ENCODE measurements at regions not wholly inside any gene's neighbourhood (a gene's known extent, or its start where the extent isn't known, plus 50 kb on each side); places are given as distances from the start of the nearest gene placed in this dataset.

- TF ChIP-seq FOXM1 (IDR thresholded peaks at IDR 0.05; ENCODE audit: borderline replicate concordance, low read depth) (no peak), RAD21 (IDR thresholded peaks at IDR 0.05; ENCODE audit: low read depth) (no peak), MAX (IDR thresholded peaks at IDR 0.05) (no peak), YY1 (IDR thresholded peaks at IDR 0.05; ENCODE audit: low read depth) (no peak), NFIC (IDR thresholded peaks at IDR 0.05) (no peak), CREB1 (IDR thresholded peaks at IDR 0.05; ENCODE audit: low read depth) (no peak), CEBPB (IDR thresholded peaks at IDR 0.05) (no peak), ZBTB7A (IDR thresholded peaks at IDR 0.05; ENCODE audit: low read depth) (no peak)
These were observed 358.1 kb upstream of the TPK1 start for GRCh38 chr7:145193951-145194350.

- TF ChIP-seq REST (IDR thresholded peaks at IDR 0.05; ENCODE audit: low read depth) (no peak), TEAD4 (IDR thresholded peaks at IDR 0.05) (no peak), RAD21 (IDR thresholded peaks at IDR 0.05; ENCODE audit: low read depth) (no peak), CEBPB (IDR thresholded peaks at IDR 0.05) (no peak), YY1 (IDR thresholded peaks at IDR 0.05; ENCODE audit: low read depth) (no peak), USF1 (IDR thresholded peaks at IDR 0.05) (no peak), TCF12 (IDR thresholded peaks at IDR 0.05; ENCODE audit: low read depth) (no peak), EP300 (IDR thresholded peaks at IDR 0.05; ENCODE audit: borderline replicate concordance) (no peak), MAX (IDR thresholded peaks at IDR 0.05) (no peak)
These were observed 349.1 kb upstream of the TPK1 start for GRCh38 chr7:145184956-145185355.

GRCh38 chr7:145183069-145183468 lies 347.2 kb upstream of the TPK1 start:
- TF ChIP-seq TEAD4 (IDR thresholded peaks at IDR 0.05) (no peak), ZBTB7A (IDR thresholded peaks at IDR 0.05; ENCODE audit: low read depth) (no peak), TCF12 (IDR thresholded peaks at IDR 0.05; ENCODE audit: low read depth) (no peak), RAD21 (IDR thresholded peaks at IDR 0.05; ENCODE audit: low read depth) (no peak), REST (IDR thresholded peaks at IDR 0.05; ENCODE audit: low read depth) (no peak), EP300 (IDR thresholded peaks at IDR 0.05; ENCODE audit: borderline replicate concordance) (no peak), CEBPB (IDR thresholded peaks at IDR 0.05) (no peak), EGR1 (IDR thresholded peaks at IDR 0.05) (no peak), NFIC (IDR thresholded peaks at IDR 0.05) (no peak), CREB1 (IDR thresholded peaks at IDR 0.05; ENCODE audit: low read depth) (no peak), TAF1 (IDR thresholded peaks at IDR 0.05; ENCODE audit: low read depth) (no peak), MAX (IDR thresholded peaks at IDR 0.05) (no peak), FOXM1 (IDR thresholded peaks at IDR 0.05; ENCODE audit: borderline replicate concordance, low read depth) (no peak), USF1 (IDR thresholded peaks at IDR 0.05) (no peak), YY1 (IDR thresholded peaks at IDR 0.05; ENCODE audit: low read depth) (no peak)

GRCh38 chr7:145175366-145175765 lies 339.5 kb upstream of the TPK1 start:
- no peak for TF ChIP-seq TCF12 (IDR thresholded peaks at IDR 0.05; ENCODE audit: low read depth)
- TF ChIP-seq CREB1 (IDR thresholded peaks at IDR 0.05; ENCODE audit: low read depth): no peak
- no peak for TF ChIP-seq NFIC (IDR thresholded peaks at IDR 0.05)
- TF ChIP-seq EP300 (IDR thresholded peaks at IDR 0.05; ENCODE audit: borderline replicate concordance): no peak
- no peak for TF ChIP-seq MAX (IDR thresholded peaks at IDR 0.05)
- no peak for TF ChIP-seq ZBTB7A (IDR thresholded peaks at IDR 0.05; ENCODE audit: low read depth)
- TF ChIP-seq FOXM1 (IDR thresholded peaks at IDR 0.05; ENCODE audit: borderline replicate concordance, low read depth): no peak
- TF ChIP-seq USF1 (IDR thresholded peaks at IDR 0.05): no peak
- TF ChIP-seq YY1 (IDR thresholded peaks at IDR 0.05; ENCODE audit: low read depth): no peak
- TF ChIP-seq CEBPB (IDR thresholded peaks at IDR 0.05): no peak
- TF ChIP-seq TAF1 (IDR thresholded peaks at IDR 0.05; ENCODE audit: low read depth): no peak
- no peak for TF ChIP-seq EGR1 (IDR thresholded peaks at IDR 0.05)

- TF ChIP-seq RAD21 (IDR thresholded peaks at IDR 0.05; ENCODE audit: low read depth): peak; percentile 25; the same call in 1 of the 2 replicates
- TF ChIP-seq EGR1 (IDR thresholded peaks at IDR 0.05): no peak
- no peak for TF ChIP-seq USF1 (IDR thresholded peaks at IDR 0.05)
These were observed 334.1 kb upstream of the TPK1 start for GRCh38 chr7:145169908-145170307.

Data from Ishikawa (cell line).